ENCODE measurements at regions not wholly inside any gene's neighbourhood (a gene's known extent, or its start where the extent isn't known, plus 50 kb on each side); places are given as distances from the start of the nearest gene placed in this dataset.

- no peak for DNase-seq
Measured at GRCh38 chr12:125228519-125229260, 163.5 kb downstream of the AACS start.

- DNase-seq = no peak
Measured at GRCh38 chr12:125229878-125230530, 164.8 kb downstream of the AACS start.

- no peak for DNase-seq
Measured at GRCh38 chr12:125233319-125233718, 168.1 kb downstream of the AACS start.

- DNase-seq = no peak
Measured at GRCh38 chr12:125239563-125239962, 174.3 kb downstream of the AACS start.

GRCh38 chr12:125240717-125241116, 175.5 kb downstream of the AACS start:
- no peak for DNase-seq

- DNase-seq = no peak
Measured at GRCh38 chr12:125243811-125244210, 178.6 kb downstream of the AACS start.

- DNase-seq = no peak
Measured at GRCh38 chr12:125244338-125244737, 179.1 kb downstream of the AACS start.

GRCh38 chr12:125245581-125246557, 180.6 kb downstream of the AACS start:
- no peak for DNase-seq

GRCh38 chr12:125247477-125247876, 182.2 kb downstream of the AACS start:
- no peak for DNase-seq

GRCh38 chr12:125249066-125249824, 184.0 kb downstream of the AACS start:
- no peak for DNase-seq

GRCh38 chr12:125249932-125250331, 184.7 kb downstream of the AACS start:
- no peak for DNase-seq

- no peak for DNase-seq
Measured at GRCh38 chr12:125254236-125254635, 189.0 kb downstream of the AACS start.

GRCh38 chr12:125254856-125255255, 189.6 kb downstream of the AACS start:
- no peak for DNase-seq

GRCh38 chr12:125255935-125256633, 190.8 kb downstream of the AACS start:
- no peak for DNase-seq

- DNase-seq = no peak
Measured at GRCh38 chr12:125256634-125256936, 191.3 kb downstream of the AACS start.

- DNase-seq = no peak
Measured at GRCh38 chr12:125259178-125259867, 194.1 kb downstream of the AACS start.

- DNase-seq = no peak
Measured at GRCh38 chr12:125262851-125263250, 197.6 kb downstream of the AACS start.

- DNase-seq = no peak
Measured at GRCh38 chr12:125263385-125263784, 198.2 kb downstream of the AACS start.

GRCh38 chr12:125267114-125267513, 201.9 kb downstream of the AACS start:
- no peak for DNase-seq

GRCh38 chr12:125269276-125269675, 204.0 kb downstream of the AACS start:
- no peak for DNase-seq

GRCh38 chr12:125271892-125272291, 206.7 kb downstream of the AACS start:
- DNase-seq = no peak
